ENCODE measurements at regions not wholly inside any gene's neighbourhood (a gene's known extent, or its start where the extent isn't known, plus 50 kb on each side); places are given as distances from the start of the nearest gene placed in this dataset.
"Not testable (repeated sequence)": the region's sequence is repeated elsewhere in the genome, so short reads cannot be mapped to it uniquely, and the experiment has no call there.

- DNase-seq = no peak
Observed at GRCh38 chrX:144494074-144494473, 610.2 kb downstream of the UBE2NL start.

- DNase-seq = no peak
Observed at GRCh38 chrX:144531877-144532276, 648.0 kb downstream of the UBE2NL start.

DNA sequence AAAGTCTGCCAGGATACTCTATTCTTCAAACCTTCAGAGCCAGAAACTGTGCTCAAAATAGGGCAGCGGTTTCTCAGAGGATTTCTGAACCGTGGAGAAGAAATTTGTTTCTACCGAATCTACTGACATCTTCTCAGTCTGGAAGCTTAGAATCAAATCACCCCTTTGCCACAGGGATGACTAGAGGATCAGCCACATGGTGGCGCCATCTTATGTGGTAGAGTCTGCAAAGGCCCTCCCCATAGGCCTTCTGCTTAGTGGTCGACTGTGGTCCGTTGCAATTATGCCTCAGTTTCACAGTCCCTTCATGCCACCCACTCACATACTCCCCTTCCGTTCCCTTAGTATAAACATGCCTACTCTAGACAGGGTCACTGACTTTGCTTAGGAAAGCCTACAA, 680.7 kb upstream of the SPANXN1 start:
- DNase-seq = peak in 1 of 56 donors; percentile 0

DNA sequence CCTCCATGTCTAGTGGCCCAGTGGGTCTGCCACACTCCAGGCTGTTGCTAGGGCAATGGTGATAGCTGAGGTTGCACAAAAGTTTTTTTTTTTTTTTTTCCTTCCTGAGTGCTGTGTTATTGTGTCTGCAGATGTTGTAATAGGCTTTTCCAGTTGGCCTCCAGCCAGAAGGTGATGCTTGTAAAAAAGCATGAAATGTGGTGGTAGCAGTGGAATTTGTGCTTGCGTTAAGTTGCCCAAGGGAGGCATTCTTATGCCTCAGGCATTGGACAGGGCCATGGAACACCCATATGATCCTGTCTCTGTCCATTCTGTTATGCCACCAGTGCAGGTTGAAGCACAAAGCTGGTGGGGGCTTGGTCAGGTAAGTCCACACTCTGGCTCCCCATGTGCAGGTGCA, 660.5 kb upstream of the SPANXN1 start:
- DNase-seq = no peak

DNA sequence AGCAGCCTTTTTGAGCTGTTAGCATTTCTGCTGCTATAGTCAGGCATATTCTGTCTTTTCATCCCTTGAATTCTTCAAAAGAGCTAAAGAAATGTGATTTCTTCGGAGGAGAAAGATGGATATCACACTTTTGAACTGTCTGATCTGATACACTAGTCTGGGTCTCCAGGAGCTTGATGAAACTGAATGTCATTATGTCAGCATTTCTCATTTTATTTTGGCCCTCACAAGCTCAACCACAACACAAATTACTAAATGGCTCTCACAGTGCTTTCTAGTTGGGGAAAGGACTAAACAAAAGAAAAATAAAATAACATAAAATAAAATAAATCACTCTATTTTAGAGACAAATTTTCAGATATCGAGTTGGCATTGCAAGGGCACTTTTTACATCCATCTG, 655.3 kb upstream of the SPANXN1 start:
- DNase-seq = no peak

DNA sequence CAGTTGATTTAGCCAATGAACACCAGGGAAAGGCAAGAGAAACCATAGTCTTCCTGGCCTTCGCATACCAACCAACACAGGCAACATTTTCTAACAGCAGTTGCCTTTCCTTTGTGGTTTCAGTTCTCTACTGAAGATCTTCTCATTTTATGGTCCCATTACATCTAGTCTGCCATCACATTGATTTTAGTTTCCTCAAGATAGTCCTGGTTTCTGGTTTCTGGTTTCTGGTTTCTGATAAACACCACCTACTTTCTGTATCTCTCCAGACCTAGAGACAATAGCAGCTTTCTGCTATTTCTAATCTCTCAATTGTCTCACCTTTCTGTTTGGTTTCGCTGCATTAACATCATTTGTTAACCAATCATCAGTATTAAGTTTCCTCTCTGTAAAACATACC, 646.3 kb upstream of the SPANXN1 start:
- DNase-seq = no peak

DNA sequence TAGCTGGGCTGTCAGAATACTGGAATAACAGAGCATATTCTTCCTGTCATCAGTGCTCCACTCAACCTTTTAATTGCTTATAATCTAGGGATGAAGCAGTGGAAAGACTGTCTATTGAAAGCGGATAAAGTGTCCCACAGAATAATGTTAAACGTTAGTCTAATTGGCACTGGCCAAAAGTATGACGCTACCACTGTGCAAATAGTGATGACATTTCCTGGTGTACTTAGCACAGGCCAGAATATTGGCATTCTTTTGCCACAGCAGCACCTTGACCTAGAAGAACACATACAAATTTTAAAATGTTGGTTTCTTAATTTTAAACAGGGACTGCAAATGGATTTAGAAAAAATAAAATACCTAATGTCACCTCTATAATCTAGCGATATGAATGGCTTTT, 635.2 kb upstream of the SPANXN1 start:
- no peak for DNase-seq

GRCh38 chrX:144616317-144616716, 631.0 kb upstream of the SPANXN1 start:
- DNase-seq = no peak

DNA sequence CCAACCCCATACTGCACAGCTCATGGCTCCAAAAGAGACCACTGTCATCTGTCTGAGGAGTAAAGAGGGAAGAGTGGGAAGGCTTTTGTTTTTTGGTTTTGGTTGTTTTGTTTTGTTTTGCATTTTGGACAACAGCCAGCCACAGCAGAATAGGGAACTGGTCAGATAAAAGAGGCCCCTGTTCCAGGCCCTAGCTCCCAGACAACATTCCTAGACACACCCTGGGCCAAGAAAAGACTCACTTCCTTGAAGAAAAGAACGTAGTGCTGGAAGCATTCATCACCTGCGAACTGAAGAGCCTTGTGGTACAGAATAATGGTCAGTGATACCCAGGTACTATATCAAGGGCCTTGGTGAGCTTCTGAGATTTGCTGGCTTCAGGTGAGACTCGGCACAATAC, 619.4 kb upstream of the SPANXN1 start:
- DNase-seq = peak in 1 of 56 donors; percentile 0

DNA sequence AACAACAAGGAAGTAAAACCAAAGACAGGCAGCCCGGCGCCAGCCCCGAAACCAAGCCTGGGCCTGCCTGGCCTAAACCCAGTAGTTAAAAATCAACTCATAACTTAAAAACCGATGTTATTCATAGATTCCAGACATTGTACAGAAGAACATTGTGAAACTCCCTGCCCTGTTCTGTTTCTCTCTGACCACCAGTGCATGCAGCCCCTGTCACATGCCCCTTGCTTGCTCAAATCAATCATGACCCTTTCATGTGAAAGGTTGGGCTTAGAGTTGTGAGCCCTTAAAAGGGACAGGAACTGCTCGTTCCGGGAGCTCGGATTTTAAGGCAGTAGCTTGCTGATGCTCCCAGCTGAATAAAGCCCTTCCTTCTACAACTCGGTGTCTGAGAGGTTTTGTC, 612.9 kb upstream of the SPANXN1 start:
- not testable (repeated sequence) for DNase-seq

- no peak for DNase-seq
Observed at GRCh38 chrX:144637731-144638130, 609.6 kb upstream of the SPANXN1 start.

DNA sequence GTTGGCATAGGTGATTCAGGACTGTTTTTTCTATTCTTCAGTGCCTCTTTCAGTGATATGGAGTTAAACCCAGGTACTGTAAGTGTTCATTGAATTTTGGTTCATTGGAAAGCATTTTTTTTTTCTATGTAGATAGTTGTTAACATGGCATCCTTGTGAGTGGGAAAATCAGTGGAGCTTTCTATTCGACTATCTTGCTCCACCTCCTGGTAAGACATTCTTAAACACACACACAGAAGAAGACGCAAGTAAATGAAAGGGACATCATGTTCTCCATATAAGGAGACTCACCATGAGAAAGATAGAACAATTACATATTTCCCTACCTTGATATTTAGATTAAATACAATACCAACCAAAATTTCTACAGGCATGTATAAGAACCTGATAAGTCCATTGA, 598.5 kb upstream of the SPANXN1 start:
- no peak for DNase-seq

GRCh38 chrX:144681501-144681900, 565.8 kb upstream of the SPANXN1 start:
- no peak for DNase-seq

DNA sequence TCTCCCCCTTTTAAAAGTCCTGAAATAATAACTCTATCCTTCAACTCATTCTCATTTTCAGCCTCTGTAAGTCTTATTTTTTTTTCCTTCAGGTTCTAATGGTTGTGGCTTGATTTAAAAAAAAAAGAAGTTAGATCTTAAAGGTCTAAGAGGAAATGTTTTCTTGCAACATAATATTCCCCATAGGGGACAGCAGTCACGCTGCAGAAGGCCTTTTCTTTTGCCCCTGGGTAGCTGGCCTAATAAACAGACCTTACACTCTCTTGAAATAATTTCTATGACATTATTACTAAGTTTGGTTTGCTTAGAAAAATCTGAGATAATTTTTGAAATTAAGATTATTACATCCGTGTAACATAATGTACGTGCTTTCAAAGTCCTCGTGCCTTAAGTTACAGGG, 564.1 kb upstream of the SPANXN1 start:
- DNase-seq = no peak

DNA sequence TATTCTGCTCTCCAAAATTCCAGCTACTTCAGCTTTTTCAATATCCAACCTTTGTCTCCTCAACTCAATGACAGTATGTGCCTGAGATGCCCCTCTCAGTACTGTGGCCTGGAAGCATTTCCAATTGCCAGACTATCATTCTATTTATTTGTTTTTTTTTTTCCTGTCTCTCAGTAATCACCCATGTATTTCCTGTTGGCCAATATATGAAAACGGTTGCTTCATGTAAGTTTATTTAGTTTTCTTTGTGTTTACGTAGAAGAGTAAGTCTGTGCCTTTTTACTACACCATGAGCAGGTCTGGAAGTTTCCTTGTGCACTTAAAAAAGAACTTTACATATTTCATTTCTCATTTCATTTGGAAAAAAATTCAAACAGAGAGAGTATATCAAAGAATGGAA, 537.5 kb upstream of the SPANXN1 start:
- no peak for DNase-seq

DNA sequence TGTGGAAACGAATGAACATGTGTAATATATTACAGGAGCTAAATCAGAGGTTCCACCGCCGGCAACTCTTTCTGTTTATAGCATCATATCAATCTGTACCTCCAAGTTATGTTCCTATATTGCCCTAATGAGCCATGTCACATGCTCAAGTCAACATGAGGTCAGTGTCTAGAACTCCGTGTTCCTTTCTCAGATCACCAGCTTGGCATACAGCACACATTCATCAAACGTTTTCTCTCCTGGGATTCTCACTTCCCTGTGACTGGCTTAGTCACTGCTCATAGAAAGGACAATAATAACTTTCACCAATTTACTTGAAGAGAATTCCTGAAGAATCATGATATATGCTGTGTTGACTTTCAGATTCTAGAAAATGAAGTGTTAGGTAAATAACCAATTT, 532.0 kb upstream of the SPANXN1 start:
- DNase-seq = no peak

- no peak for DNase-seq
Observed at GRCh38 chrX:144716187-144716586, 531.1 kb upstream of the SPANXN1 start.

GRCh38 chrX:144717682-144718081, 529.6 kb upstream of the SPANXN1 start:
- no peak for DNase-seq

- no peak for DNase-seq
Observed at GRCh38 chrX:144722307-144722706, 525.0 kb upstream of the SPANXN1 start.

DNA sequence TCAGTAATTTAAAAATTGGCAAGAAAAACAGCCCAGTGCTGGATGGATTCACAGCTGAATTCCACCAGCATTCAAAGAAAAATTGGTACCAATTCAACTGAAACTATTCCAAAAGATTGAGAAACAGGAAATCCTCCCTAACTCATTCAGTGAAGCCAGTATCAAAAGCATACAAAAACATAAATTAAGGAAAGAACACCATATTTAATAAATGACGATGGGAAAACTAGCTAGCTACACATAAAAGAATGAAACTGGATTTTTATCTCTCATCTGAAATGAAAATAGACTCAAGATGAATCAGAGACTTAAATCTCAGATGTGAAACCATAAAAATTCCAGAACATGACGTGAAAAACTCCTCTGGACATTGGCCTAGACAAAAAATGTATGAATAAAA, 516.8 kb upstream of the SPANXN1 start:
- DNase-seq = no peak

- no peak for DNase-seq
Observed at GRCh38 chrX:144732588-144732987, 514.7 kb upstream of the SPANXN1 start.

- DNase-seq = no peak
Observed at GRCh38 chrX:144738246-144738645, 509.1 kb upstream of the SPANXN1 start.

DNA sequence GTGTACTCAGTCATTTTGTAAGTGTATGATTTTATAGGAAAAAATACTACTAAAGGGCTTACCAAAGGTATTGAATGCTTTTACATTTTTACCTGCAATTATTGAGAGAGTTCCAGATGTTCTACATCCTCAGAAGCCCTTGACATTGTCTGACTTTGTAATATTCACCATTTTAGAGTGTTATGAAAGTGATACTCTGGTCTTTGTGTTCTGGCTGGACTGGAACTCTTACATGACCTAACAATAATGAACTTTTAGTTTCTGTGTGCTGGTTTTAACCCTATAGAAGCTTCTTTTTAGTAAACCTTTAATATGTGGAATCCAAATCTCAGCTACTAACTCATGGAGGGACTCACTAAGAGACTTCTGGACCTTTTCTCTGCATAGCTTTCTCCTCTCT, 478.8 kb upstream of the SPANXN1 start:
- DNase-seq = no peak

DNA sequence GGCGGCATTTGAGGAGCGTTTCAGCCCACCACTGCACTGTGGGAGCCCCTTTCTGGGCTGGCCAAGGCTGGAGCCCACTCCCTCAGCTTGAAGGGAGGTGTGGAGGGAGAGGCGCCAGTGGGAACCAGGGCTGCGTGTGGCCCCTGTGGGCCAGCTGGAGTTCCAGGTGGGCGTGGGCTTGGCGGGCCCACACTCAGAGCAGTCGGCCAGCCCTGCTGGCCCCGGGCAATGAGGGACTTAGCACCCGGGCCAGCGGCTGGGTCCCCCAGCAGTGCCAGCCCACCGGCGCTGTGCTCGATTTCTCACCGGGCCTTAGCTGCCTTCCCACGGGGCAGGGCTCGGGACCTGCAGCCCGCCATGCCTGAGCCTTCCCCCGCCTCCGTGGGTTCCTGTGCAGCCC, 463.8 kb upstream of the SPANXN1 start:
- not testable (repeated sequence) for DNase-seq

DNA sequence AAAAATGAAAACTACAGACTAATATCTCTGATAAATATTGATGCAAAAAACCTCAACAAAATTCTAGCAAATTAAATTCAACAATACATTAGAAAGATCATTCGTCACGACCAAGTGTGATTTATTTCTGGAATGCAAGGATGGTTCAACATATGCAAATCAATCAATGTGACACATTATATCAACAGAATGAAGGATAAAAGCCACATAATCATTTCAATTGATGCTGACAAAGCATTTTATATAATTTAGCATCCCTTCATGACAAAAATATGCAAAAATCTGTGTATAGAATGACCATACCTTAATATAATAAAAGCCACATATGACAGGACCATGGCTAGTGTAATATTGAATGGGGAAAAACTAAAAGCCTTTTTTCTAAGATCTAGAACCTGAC, 457.2 kb upstream of the SPANXN1 start:
- no peak for DNase-seq
